ENCODE measurements at regions not wholly inside any gene's neighbourhood (a gene's known extent, or its start where the extent isn't known, plus 50 kb on each side); places are given as distances from the start of the nearest gene placed in this dataset.

GRCh38 chr2:5975401-5975800 lies 283.2 kb downstream of the SOX11 start:
- H3K27me3 ChIP-seq (replicated peaks in 1 of 4; ENCODE audit: control extremely low read depth in 1 of 4, control insufficient read depth in 3 of 4, insufficient read depth in 4 of 4, low read length in 3 of 4) = no peaks in the 10 kb centered on the region
- no peaks in the 10 kb centered on the region for H3K79me2 ChIP-seq (ENCODE audit: control insufficient read depth, insufficient read depth, low read length)
- Mint-ChIP-seq H3K9me3 (ENCODE audit: insufficient read depth) (peaks cover 2% of the 10 kb centered on the region), H3K4me1 (no peaks in the 10 kb centered on the region), H3K27me3 (no peaks in the 10 kb centered on the region), H3K4me3 (no peak overlapping the region), H3K27ac (no peak overlapping the region)
- no peak overlapping the region for H3K9ac ChIP-seq (ENCODE audit: low read length)
- no peaks in the 10 kb centered on the region for H4K20me1 ChIP-seq (ENCODE audit: control insufficient read depth, insufficient read depth, low read length, poor library complexity, severe bottlenecking)
- H2AFZ ChIP-seq (ENCODE audit: insufficient read depth, low read depth, low read length, poor library complexity, severe bottlenecking) = no peak overlapping the region
- no peak overlapping the region for H3K4me3 ChIP-seq (ENCODE audit: control extremely low read depth in 1 of 5, extremely low read depth in 1 of 5, insufficient read depth in 1 of 5, low read depth in 2 of 5, low read length in 4 of 5)
- peaks cover 0 to 2% (median 0%) of the 10 kb centered on the region in 3 donors for H3K9me3 ChIP-seq (ENCODE audit: control extremely low read depth in 1 of 3, control insufficient read depth in 2 of 3, insufficient read depth in 1 of 3, low read length in 2 of 3)
- ChIA-PET POLR2A (no interaction called here), CTCF (no interaction called here)
- no peaks in the 10 kb centered on the region for H3K4me1 ChIP-seq (ENCODE audit: control insufficient read depth in 2 of 2, insufficient read depth in 2 of 2, low read length in 2 of 2)
- no peaks in the 10 kb centered on the region for H3K36me3 ChIP-seq (replicated peaks in 1 of 2; ENCODE audit: control extremely low read depth in 1 of 2, control insufficient read depth in 1 of 2, extremely low read depth in 1 of 2, insufficient read depth in 2 of 2, low read length in 1 of 2)
- H3K4me2 ChIP-seq (replicated peaks; ENCODE audit: low read depth, low read length, poor library complexity, severe bottlenecking) = no peak overlapping the region
- no peak for ATAC-seq (ENCODE audit: low read depth)
- DNase-seq = no peak
- intact Hi-C loops (cut with micrococcal nuclease) = no loop called here
- TF ChIP-seq EZH2 (IDR thresholded peaks at IDR 0.05; ENCODE audit: borderline replicate concordance, insufficient read depth, low read depth, low read length, poor library complexity, severe bottlenecking) (no peak), CTCF (IDR thresholded peaks at IDR 0.05) (no peak)
- WGBS (ENCODE audit: insufficient coverage) = 100% methylated on average over 2 of the region's 3 CpGs
- no peak overlapping the region for H3K27ac ChIP-seq (ENCODE audit: low read length in 2 of 2)

GRCh38 chr2:5976531-5977065 lies 284.4 kb downstream of the SOX11 start:
- no peaks in the 10 kb centered on the region for H3K9me3 Mint-ChIP-seq (ENCODE audit: insufficient read depth)
- H3K4me1 Mint-ChIP-seq = no peaks in the 10 kb centered on the region
- DNase-seq (no peak), ATAC-seq (ENCODE audit: low read depth) (no peak)
- WGBS (ENCODE audit: insufficient coverage) = 97% methylated on average over 5 of the region's 9 CpGs
- no peaks in the 10 kb centered on the region for H3K27me3 Mint-ChIP-seq
- TF ChIP-seq CTCF (IDR thresholded peaks at IDR 0.05) (no peak), EZH2 (IDR thresholded peaks at IDR 0.05; ENCODE audit: borderline replicate concordance, insufficient read depth, low read depth, low read length, poor library complexity, severe bottlenecking) (no peak)
- no peak overlapping the region for H3K9ac ChIP-seq (ENCODE audit: low read length)
- no peak overlapping the region for H3K4me3 ChIP-seq (ENCODE audit: control extremely low read depth in 1 of 5, extremely low read depth in 1 of 5, insufficient read depth in 1 of 5, low read depth in 2 of 5, low read length in 4 of 5)
- H3K9me3 ChIP-seq (ENCODE audit: control extremely low read depth in 1 of 3, control insufficient read depth in 2 of 3, insufficient read depth in 1 of 3, low read length in 2 of 3) = peaks cover 0 to 4% (median 0%) of the 10 kb centered on the region in 3 donors
- H3K27ac ChIP-seq (ENCODE audit: low read length in 2 of 2) = no peak overlapping the region
- H3K4me3 Mint-ChIP-seq = no peak overlapping the region
- H2AFZ ChIP-seq (ENCODE audit: insufficient read depth, low read depth, low read length, poor library complexity, severe bottlenecking) = no peak overlapping the region
- CTCF ChIA-PET = no interaction called here
- H3K4me1 ChIP-seq (ENCODE audit: control insufficient read depth in 2 of 2, insufficient read depth in 2 of 2, low read length in 2 of 2) = no peaks in the 10 kb centered on the region
- H3K27me3 ChIP-seq (replicated peaks in 1 of 4; ENCODE audit: control extremely low read depth in 1 of 4, control insufficient read depth in 3 of 4, insufficient read depth in 4 of 4, low read length in 3 of 4) = peaks cover 0 to under 1% (median 0%) of the 10 kb centered on the region in 4 experiments
- H4K20me1 ChIP-seq (ENCODE audit: control insufficient read depth, insufficient read depth, low read length, poor library complexity, severe bottlenecking) = no peaks in the 10 kb centered on the region
- POLR2A ChIA-PET = no interaction called here
- H3K36me3 ChIP-seq (replicated peaks in 1 of 2; ENCODE audit: control extremely low read depth in 1 of 2, control insufficient read depth in 1 of 2, extremely low read depth in 1 of 2, insufficient read depth in 2 of 2, low read length in 1 of 2) = no peaks in the 10 kb centered on the region
- no peak overlapping the region for H3K27ac Mint-ChIP-seq
- H3K79me2 ChIP-seq (ENCODE audit: control insufficient read depth, insufficient read depth, low read length) = no peaks in the 10 kb centered on the region
- intact Hi-C loops (cut with micrococcal nuclease) = no loop called here
- no peak overlapping the region for H3K4me2 ChIP-seq (replicated peaks; ENCODE audit: low read depth, low read length, poor library complexity, severe bottlenecking)

Data from B cell (primary cell).